RWPE2 (cell line): ENCODE measurements at regions not wholly inside any gene's neighbourhood (a gene's known extent, or its start where the extent isn't known, plus 50 kb on each side); places are given as distances from the start of the nearest gene placed in this dataset.

Source experiments
- ATAC-seq: fragments of 200-7000 bp; cut with Tn5 transposase; 3 replicates; pipeline ENCODE4 v1.9.1; 2021; ENCODE audit warnings: low read depth
- DNase-seq: peaks from one replicate; pipeline ENCODE4 v3.0.0-alpha.2; 2020; ENCODE audit warnings: low spot score
- H3K27ac ChIP-seq: fragments of 450-650 bp; 2 replicates; pipeline ENCODE4 v1.5.1; 2017; ENCODE audit warnings: mild to moderate bottlenecking; ENCODE audit not compliant: poor library complexity, severe bottlenecking
- H3K27me3 ChIP-seq: fragments of 250-450 bp; sonication (Bioruptor Pico); 2 replicates; pipeline ENCODE4 v1.5.1; 2021; ENCODE audit warnings: mild to moderate bottlenecking, moderate library complexity; ENCODE audit not compliant: insufficient read depth, poor library complexity, severe bottlenecking
- H3K36me3 ChIP-seq: fragments of 250-450 bp; sonication (Bioruptor Pico); 2 replicates; pipeline ENCODE4 v1.5.1; 2020; ENCODE audit warnings: low read depth, mild to moderate bottlenecking, moderate library complexity
- H3K4me1 ChIP-seq: fragments of 250-450 bp; sonication (Bioruptor Pico); 2 replicates; pipeline ENCODE4 v1.5.1; 2021; ENCODE audit warnings: mild to moderate bottlenecking, moderate library complexity; ENCODE audit not compliant: insufficient read depth, poor library complexity, severe bottlenecking
- H3K4me3 ChIP-seq: fragments of 250-450 bp; sonication (Bioruptor Pico); 2 replicates; pipeline ENCODE4 v1.5.1; 2021; ENCODE audit warnings: mild to moderate bottlenecking, moderate library complexity; ENCODE audit not compliant: severe bottlenecking
- H3K9me3 ChIP-seq: fragments of 250-450 bp; sonication (Bioruptor Pico); 2 replicates; pipeline ENCODE4 v1.5.1; 2021; ENCODE audit warnings: mild to moderate bottlenecking, moderate library complexity; ENCODE audit not compliant: severe bottlenecking
- TF ChIP-seq, protein P1 (sequence below): fragments of 450-650 bp; IDR thresholded peaks from one replicate; pipeline ENCODE4 v1.5.1; 2017; ENCODE audit warnings: mild to moderate bottlenecking, moderate library complexity; ENCODE audit not compliant: poor library complexity, severe bottlenecking

DNA sequence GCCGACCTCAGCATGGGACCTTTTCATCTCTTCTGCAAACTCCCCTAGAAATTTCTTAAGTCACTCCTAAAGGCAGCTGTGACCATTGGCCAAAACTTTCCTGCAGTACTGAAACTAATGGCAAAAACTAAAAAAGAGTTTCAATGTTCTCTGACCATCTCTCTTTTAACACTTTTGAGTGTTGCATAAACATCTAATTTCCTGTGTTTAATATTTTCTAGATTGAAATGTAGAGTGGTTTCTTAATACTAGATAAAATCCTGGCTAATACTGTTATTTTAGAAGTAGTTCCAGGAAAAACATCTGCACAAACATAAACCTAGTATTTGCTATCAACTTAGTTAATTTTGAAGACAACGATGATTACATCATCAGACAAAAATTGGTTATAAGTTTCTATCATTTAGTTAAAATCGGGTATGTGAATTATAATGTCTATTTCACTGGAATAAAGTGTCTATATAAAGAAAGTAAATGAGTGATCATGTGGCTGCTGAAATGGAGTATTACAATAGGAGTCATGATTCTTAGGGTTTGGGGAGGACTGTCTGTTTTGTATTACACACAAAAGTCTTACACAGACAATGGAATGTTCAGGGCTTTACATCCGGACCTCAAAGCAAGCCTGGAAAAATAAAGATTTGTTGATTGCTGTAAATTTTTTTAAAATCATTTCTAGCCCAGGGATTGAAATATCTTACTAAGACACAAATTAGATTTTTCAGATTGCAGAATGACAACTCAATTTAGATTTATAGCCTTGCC, 1323.4 kb downstream of the C4orf33 start:
- TF ChIP-seq, protein P1, sequence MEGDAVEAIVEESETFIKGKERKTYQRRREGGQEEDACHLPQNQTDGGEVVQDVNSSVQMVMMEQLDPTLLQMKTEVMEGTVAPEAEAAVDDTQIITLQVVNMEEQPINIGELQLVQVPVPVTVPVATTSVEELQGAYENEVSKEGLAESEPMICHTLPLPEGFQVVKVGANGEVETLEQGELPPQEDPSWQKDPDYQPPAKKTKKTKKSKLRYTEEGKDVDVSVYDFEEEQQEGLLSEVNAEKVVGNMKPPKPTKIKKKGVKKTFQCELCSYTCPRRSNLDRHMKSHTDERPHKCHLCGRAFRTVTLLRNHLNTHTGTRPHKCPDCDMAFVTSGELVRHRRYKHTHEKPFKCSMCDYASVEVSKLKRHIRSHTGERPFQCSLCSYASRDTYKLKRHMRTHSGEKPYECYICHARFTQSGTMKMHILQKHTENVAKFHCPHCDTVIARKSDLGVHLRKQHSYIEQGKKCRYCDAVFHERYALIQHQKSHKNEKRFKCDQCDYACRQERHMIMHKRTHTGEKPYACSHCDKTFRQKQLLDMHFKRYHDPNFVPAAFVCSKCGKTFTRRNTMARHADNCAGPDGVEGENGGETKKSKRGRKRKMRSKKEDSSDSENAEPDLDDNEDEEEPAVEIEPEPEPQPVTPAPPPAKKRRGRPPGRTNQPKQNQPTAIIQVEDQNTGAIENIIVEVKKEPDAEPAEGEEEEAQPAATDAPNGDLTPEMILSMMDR, result no peak
- no peak for DNase-seq
- H3K36me3 ChIP-seq, result no peaks in the 10 kb centered on the region
- no peak overlapping the region for H3K4me3 ChIP-seq
- H3K27ac ChIP-seq, result no peak overlapping the region
- H3K4me1 ChIP-seq, result peaks cover 7% of the 10 kb centered on the region
- no peaks in the 10 kb centered on the region for H3K27me3 ChIP-seq
- no peak for ATAC-seq
- no peaks in the 10 kb centered on the region for H3K9me3 ChIP-seq

DNA sequence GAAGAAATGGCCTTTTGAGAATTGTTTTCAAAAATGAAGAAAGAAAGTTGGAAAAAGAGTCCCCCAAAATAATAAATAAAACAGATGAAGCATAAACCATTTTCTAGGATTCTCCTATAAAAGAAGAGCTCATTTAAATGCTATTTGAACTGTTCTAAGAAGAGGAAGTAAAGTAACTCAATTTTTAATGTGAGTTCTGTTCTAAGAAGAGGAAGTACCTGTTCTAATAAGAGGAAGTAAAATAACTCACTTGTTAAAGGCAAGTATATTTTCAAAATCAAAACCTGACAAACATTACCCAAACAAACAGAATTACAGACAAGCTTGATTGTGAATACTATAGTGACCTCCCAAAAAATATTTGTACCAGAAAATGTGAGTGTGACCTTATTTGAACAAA, 1326.3 kb downstream of the C4orf33 start:
- Histone ChIP-seq H3K27ac (no peak overlapping the region), H3K9me3 (no peaks in the 10 kb centered on the region), H3K36me3 (no peaks in the 10 kb centered on the region), H3K4me3 (no peak overlapping the region), H3K4me1 (peaks cover 7% of the 10 kb centered on the region), H3K27me3 (no peaks in the 10 kb centered on the region)
- DNase-seq, result no peak
- TF ChIP-seq, protein P1, result no peak
- no peak for ATAC-seq

DNA sequence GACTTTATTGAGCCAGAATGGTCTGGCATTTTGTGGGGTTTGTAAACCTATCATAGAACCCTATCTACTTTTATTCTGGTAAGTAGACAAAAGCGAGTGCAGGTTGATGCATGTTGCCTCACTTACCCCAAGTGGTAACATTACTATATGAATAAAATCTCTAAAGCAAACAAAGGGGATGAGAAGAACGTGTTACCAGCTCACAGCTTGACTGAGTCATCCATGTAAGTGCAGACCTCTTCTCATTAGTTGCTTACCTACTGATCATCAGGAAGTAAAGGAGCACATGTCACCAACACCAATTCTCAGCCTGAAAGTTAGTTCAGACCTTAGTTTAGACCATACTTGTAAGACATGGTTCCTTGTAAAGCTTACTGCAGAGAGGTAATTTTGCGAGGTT, 1328.3 kb downstream of the C4orf33 start:
- Histone ChIP-seq H3K4me1 (peaks cover 7% of the 10 kb centered on the region), H3K27ac (no peak overlapping the region), H3K4me3 (no peak overlapping the region), H3K9me3 (no peaks in the 10 kb centered on the region), H3K27me3 (no peaks in the 10 kb centered on the region), H3K36me3 (no peaks in the 10 kb centered on the region)
- TF ChIP-seq, protein P1, result no peak
- ATAC-seq, result peak; percentile 71
- DNase-seq, result no peak

DNA sequence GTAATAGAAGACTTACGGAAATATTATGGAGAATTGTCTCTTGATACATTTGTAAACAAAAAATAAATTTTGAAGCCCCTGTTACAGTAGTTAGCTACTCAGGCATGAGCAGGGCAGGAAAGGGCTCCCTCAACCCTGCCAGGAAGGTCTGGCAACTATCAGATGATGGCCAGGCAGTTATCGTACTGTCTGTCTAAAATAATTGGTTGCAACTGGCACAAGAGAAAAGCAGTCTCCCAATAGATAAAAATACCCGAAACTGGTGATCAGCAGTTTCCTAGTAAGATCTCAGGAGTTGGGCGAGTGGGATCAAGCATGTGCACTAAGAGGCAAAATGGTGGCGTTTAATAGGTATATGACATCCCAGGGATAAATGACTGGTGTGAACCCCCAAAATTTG, 1336.3 kb downstream of the C4orf33 start:
- H3K27ac ChIP-seq, result no peak overlapping the region
- H3K36me3 ChIP-seq, result no peaks in the 10 kb centered on the region
- no peaks in the 10 kb centered on the region for H3K4me1 ChIP-seq
- no peaks in the 10 kb centered on the region for H3K27me3 ChIP-seq
- TF ChIP-seq, protein P1, result no peak
- no peaks in the 10 kb centered on the region for H3K9me3 ChIP-seq
- ATAC-seq (no peak), DNase-seq (no peak)
- no peak overlapping the region for H3K4me3 ChIP-seq

DNA sequence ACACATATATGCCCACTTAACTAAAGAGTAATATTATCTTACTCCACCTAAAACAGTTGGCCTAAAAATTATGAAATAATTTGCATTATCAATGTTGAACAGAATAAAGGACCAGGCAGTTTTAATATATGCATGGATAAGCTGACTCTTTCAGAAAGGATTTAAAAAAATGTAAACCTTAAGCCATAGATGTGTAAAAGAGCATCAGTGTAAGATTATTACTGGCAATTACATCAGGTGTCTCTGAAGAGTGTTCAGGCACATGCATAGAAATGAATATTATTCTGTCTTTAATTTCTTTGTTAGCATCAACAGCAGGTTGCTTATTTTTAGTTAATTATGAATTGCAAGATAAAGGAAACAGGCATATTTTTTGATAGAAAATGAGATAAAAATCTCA, 1353.8 kb downstream of the C4orf33 start:
- no peaks in the 10 kb centered on the region for H3K4me1 ChIP-seq

More for the DNA sequence above, 1353.8 kb downstream of the C4orf33 start:
- Histone ChIP-seq H3K27me3 (no peaks in the 10 kb centered on the region), H3K4me3 (no peak overlapping the region), H3K9me3 (no peaks in the 10 kb centered on the region), H3K36me3 (no peaks in the 10 kb centered on the region), H3K27ac (no peak overlapping the region)
- DNase-seq (no peak), ATAC-seq (no peak)
- TF ChIP-seq, protein P1, result no peak
